ENCODE measurements at regions not wholly inside any gene's neighbourhood (a gene's known extent, or its start where the extent isn't known, plus 50 kb on each side); places are given as distances from the start of the nearest gene placed in this dataset.

DNA sequence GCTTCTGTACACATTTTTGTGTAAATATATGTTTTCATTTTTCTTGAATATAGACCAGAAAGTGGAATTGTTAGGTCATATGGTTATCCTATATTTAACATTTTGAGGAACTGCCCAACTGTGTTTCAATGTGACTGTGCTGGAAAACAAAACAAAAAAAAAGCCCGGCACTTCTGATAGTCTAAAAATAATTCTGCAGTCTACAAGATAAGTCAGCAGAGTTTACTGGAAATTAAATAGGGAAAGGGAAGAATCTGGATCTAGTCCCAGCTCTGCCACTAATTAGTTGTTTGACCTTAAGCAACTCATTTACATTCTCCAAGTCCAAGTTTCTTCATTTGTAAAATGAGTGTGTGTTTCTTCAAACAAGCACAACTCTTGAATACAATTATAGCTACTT, 869.1 kb upstream of the B3GALT2 start:
- H3K4me1 Mint-ChIP-seq: no peaks in the 10 kb centered on the region
- no peaks in the 10 kb centered on the region for H3K27me3 Mint-ChIP-seq (ENCODE audit: low read depth)
- H3K4me3 Mint-ChIP-seq: no peak overlapping the region
- TF ChIP-seq CTCF (IDR thresholded peaks at IDR 0.05; ENCODE audit: unreplicated experiment in 3 of 3): no peak
- no peak overlapping the region for H3K27ac Mint-ChIP-seq
- H3K36me3 Mint-ChIP-seq (ENCODE audit: low read depth): peaks cover 3% of the 10 kb centered on the region
- H3K9me3 Mint-ChIP-seq: peaks cover 4% of the 10 kb centered on the region

DNA sequence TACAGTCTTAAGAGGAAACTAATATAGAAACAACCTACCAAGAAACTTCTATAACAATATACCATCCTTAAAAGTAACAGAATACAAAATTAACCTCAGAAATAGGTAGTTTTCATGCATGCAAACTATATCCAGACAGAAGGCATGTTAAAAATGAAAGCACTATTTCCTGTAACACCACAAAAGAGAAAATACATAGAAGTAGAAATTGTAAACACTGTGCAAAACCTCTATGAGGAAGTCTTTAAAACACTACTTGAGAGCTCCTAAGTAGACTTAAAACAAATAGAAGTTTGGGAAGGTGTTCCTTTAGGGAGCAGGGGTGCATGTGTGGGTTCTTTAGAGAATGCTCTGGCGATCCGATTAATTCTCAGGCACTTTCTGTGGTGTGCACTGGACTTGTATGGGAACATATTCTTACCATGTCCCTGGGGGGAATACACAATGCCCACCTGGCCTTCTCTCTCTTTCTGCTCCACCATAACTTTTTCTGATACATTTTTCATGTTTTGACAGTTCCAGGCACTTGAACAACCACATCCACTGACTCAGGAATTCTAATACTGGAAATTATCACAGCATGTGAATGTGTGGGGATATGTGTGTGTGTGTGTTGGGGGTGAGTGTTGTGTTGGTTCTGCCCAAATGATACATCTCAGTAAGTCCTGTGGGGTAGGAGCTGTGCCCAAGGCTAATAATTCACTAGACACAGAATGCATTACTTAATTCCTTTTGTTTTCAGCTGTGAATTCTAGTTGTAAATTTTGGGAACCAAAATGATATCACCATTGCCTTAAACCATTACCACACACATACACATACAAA, 866.3 kb upstream of the B3GALT2 start:
- TF ChIP-seq CTCF (IDR thresholded peaks at IDR 0.05; ENCODE audit: unreplicated experiment in 3 of 3): no peak
- no peaks in the 10 kb centered on the region for H3K9me3 Mint-ChIP-seq
- H3K27ac Mint-ChIP-seq: no peak overlapping the region
- no peaks in the 10 kb centered on the region for H3K36me3 Mint-ChIP-seq (ENCODE audit: low read depth)
- H3K27me3 Mint-ChIP-seq (ENCODE audit: low read depth): no peaks in the 10 kb centered on the region
- H3K4me3 Mint-ChIP-seq: no peak overlapping the region
- H3K4me1 Mint-ChIP-seq: no peaks in the 10 kb centered on the region

- H3K27ac Mint-ChIP-seq: no peak overlapping the region
- no peak overlapping the region for H3K4me3 Mint-ChIP-seq
- H3K36me3 Mint-ChIP-seq (ENCODE audit: low read depth): no peaks in the 10 kb centered on the region
- TF ChIP-seq CTCF (IDR thresholded peaks at IDR 0.05; ENCODE audit: unreplicated experiment in 3 of 3): no peak
- H3K27me3 Mint-ChIP-seq (ENCODE audit: low read depth): no peaks in the 10 kb centered on the region
- H3K4me1 Mint-ChIP-seq: no peaks in the 10 kb centered on the region
- H3K9me3 Mint-ChIP-seq: no peaks in the 10 kb centered on the region
Observed at GRCh38 chr1:194047921-194048320, 861.5 kb upstream of the B3GALT2 start.

GRCh38 chr1:194047206-194047605, 860.8 kb upstream of the B3GALT2 start:
- H3K27ac Mint-ChIP-seq: no peak overlapping the region
- no peak overlapping the region for H3K4me3 Mint-ChIP-seq
- no peaks in the 10 kb centered on the region for H3K27me3 Mint-ChIP-seq (ENCODE audit: low read depth)
- H3K9me3 Mint-ChIP-seq: no peaks in the 10 kb centered on the region
- no peak for TF ChIP-seq CTCF (IDR thresholded peaks at IDR 0.05; ENCODE audit: unreplicated experiment in 3 of 3)
- H3K36me3 Mint-ChIP-seq (ENCODE audit: low read depth): no peaks in the 10 kb centered on the region
- H3K4me1 Mint-ChIP-seq: no peaks in the 10 kb centered on the region

DNA sequence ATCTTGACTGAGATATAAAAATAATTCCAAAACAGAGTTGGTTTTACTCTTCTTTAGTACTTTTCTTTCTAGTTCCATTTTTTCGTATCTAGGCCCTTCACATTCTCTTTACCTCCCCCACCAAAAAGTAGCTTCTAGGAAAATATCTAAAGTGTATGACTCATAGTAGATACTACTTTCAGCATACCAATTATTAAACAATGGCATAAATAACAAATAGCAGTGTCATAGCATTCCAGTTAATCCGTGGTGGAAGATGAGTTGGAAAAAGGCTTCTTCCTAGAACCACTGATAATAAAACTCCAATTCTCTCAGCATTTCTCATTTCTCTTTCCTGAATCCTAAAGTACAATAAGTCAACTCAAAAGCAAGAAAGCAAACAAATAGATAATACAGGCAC, 859.0 kb upstream of the B3GALT2 start:
- H3K4me1 Mint-ChIP-seq: no peaks in the 10 kb centered on the region
- TF ChIP-seq CTCF (IDR thresholded peaks at IDR 0.05; ENCODE audit: unreplicated experiment in 3 of 3): no peak
- H3K27ac Mint-ChIP-seq: no peak overlapping the region
- H3K27me3 Mint-ChIP-seq (ENCODE audit: low read depth): no peaks in the 10 kb centered on the region
- H3K4me3 Mint-ChIP-seq: no peak overlapping the region
- H3K9me3 Mint-ChIP-seq: no peaks in the 10 kb centered on the region
- no peaks in the 10 kb centered on the region for H3K36me3 Mint-ChIP-seq (ENCODE audit: low read depth)

DNA sequence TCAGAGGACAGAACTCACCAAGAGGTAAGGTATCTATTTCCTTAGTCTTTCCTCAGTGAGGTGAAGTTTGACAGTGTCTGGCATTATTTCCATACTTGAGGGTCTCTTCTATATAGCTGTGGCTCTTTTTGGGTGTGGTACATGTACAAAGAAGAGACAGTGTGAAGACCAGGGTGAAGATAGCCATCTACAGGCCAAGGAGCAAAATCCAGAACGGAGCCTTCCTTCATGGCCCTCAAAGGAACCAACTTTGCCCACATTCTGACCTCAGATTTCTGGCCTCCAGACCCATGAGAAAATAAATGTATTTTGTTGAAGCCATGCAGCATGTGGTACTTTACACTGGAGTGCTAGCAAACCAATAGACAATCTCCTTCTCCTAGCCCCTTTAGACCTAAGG, 858.5 kb upstream of the B3GALT2 start:
- Mint-ChIP-seq H3K4me3 (no peak overlapping the region), H3K4me1 (no peaks in the 10 kb centered on the region), H3K27ac (no peak overlapping the region), H3K36me3 (ENCODE audit: low read depth) (no peaks in the 10 kb centered on the region), H3K27me3 (ENCODE audit: low read depth) (no peaks in the 10 kb centered on the region), H3K9me3 (no peaks in the 10 kb centered on the region)
- no peak for TF ChIP-seq CTCF (IDR thresholded peaks at IDR 0.05; ENCODE audit: unreplicated experiment in 3 of 3)
